ENCODE measurements at regions not wholly inside any gene's neighbourhood (a gene's known extent, or its start where the extent isn't known, plus 50 kb on each side); places are given as distances from the start of the nearest gene placed in this dataset.

DNA sequence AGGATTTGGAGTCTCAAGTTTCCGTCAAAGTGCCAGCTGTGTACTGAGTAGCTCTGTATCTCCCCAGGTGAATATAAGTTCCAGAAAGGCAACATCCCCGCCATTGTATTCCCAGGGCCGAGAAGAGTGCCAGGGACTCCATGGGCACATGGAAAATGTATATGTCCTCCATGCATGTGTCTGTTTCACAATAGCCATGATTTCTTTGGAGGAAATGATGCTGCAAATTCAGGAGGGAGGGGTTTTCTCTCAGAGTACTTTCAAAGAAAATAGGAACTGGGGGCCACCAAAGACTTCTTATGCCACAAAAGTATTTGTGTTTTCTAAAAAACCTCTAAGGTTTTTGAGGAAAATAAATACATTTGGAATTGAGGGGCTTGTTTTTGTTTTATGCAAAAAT is 524.6 kb downstream of the BNC2 start:
- TF ChIP-seq, protein P1, sequence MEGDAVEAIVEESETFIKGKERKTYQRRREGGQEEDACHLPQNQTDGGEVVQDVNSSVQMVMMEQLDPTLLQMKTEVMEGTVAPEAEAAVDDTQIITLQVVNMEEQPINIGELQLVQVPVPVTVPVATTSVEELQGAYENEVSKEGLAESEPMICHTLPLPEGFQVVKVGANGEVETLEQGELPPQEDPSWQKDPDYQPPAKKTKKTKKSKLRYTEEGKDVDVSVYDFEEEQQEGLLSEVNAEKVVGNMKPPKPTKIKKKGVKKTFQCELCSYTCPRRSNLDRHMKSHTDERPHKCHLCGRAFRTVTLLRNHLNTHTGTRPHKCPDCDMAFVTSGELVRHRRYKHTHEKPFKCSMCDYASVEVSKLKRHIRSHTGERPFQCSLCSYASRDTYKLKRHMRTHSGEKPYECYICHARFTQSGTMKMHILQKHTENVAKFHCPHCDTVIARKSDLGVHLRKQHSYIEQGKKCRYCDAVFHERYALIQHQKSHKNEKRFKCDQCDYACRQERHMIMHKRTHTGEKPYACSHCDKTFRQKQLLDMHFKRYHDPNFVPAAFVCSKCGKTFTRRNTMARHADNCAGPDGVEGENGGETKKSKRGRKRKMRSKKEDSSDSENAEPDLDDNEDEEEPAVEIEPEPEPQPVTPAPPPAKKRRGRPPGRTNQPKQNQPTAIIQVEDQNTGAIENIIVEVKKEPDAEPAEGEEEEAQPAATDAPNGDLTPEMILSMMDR (conservative IDR thresholded peaks at IDR 0.05; ENCODE audit: low read length), result no peak
- no peak overlapping the region for H3K4me3 ChIP-seq (ENCODE audit: low read length)
- no peak for DNase-seq (ENCODE audit: low read depth)

DNA sequence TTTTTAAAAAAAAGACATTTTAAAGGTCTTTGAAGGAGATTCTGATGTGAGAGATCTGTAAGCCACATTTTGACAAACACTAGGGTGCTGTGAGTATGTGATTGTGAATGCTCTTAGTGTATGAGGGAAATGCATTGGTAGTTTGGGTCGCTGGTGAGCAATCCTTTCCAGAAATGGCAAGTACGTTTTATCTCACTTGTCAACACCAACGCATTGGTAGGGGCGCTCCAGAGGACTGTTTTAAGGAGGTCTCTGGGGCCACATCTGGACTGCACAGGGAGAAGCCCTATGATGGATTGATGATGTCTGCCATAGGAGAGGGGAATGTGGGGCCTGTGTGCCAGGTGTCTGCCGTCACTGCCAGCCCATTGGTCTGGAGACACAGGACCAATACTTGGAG is 522.6 kb downstream of the BNC2 start:
- no peak for DNase-seq (ENCODE audit: low read depth)
- TF ChIP-seq, protein P1 (conservative IDR thresholded peaks at IDR 0.05; ENCODE audit: low read length), result no peak
- no peak overlapping the region for H3K4me3 ChIP-seq (ENCODE audit: low read length)

DNA sequence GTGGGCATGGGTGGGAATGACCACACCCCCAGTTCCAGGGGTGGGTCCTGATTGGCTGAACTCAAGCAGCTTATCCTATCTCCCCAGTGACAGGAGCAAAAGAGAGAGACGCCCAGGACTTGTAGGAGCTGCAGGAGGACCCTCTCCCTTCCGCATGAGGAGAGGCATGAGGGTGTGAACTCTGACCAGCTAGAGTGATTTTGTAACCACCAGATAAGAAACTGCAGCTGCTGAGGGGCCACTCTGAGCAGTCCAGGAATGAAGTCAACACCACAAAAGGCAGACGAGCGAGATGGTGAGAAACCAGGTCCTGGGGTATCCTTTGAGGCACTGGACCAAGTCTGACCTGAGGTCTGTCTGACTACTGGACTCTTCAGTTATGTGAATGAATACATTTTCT is 521.9 kb downstream of the BNC2 start:
- TF ChIP-seq, protein P1 (conservative IDR thresholded peaks at IDR 0.05; ENCODE audit: low read length), result no peak
- no peak overlapping the region for H3K4me3 ChIP-seq (ENCODE audit: low read length)
- DNase-seq (ENCODE audit: low read depth), result no peak

DNA sequence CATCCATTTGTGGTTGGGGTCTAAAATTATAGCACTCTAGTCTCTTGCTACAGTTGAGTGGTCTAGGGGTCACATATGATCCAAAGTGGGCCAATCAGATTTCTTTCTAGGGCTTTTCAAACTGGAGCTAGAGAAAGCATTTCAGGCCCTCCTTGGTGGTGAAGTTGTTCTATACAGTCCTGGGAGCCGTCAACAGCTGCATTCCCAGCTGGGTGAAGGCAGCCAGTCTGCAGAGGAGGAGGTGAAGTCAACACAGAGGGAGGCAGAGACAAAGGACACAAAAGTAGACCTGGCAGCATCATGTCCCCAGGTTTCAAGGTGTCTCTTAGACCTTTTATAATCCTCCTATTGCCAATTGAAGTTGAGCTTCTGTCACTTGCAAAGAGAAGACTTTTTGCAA is 518.2 kb downstream of the BNC2 start:
- TF ChIP-seq, protein P1 (conservative IDR thresholded peaks at IDR 0.05; ENCODE audit: low read length), result no peak
- no peak for DNase-seq (ENCODE audit: low read depth)
- no peak overlapping the region for H3K4me3 ChIP-seq (ENCODE audit: low read length)

DNA sequence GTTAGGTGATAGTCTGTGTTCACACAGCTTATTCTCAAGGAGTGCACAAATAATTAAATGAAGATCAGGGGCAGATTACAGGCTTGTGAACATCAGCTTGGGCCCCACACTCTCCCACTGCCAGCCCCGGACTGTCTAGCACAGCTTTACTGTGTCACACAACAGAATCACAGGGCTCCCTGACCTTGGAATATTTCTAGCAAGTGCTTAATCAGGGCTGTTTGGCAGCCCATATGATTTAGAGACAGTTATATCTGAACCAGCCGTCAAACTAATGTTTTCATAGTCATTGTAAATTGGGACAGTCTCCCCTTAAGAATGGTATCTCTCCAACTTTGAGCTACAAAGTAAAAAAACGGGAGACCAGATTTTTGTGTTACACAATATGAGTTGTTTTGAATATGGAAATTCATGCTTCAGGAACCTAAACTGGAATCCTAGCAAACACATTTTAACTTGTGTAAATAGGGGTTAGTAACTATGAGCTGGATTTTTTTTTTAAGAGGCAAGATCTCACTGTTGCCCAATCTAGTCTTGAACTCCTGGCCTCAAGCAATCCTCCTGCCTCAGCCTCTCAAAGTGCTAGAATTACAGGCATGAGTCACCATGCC is 517.6 kb downstream of the BNC2 start:
- peak; percentile 65 for DNase-seq (ENCODE audit: low read depth)
- TF ChIP-seq, protein P1 (conservative IDR thresholded peaks at IDR 0.05; ENCODE audit: low read length), result no peak
- no peak overlapping the region for H3K4me3 ChIP-seq (ENCODE audit: low read length)

DNA sequence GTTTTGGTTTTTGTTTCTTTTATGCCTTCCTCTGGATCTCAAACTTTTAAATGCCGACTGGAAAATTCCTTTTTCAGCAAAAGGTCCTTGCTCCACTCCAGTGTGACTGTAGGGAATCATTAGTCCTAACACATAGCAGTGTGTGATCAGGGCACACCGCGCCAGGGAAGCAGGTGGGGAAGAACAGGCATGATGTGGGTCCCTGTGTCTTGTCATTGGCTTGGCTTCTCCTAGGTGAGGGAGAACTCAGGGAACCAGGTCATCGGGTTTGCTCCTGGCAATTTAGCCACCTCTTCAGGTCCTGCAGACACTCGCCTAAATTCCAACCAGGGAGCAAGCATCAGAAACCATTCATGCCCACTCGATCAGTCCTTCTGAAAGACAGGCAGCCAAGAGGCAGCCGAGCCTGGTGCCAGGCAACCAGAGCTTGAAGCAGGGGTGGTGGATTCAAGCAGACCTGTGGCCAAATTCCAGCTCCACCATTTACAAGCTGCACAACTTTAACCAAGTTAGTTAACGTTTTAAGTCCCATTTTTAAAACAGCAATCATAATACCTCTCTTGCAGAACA is 514.2 kb downstream of the BNC2 start:
- TF ChIP-seq, protein P1 (conservative IDR thresholded peaks at IDR 0.05; ENCODE audit: low read length), result no peak
- H3K4me3 ChIP-seq (ENCODE audit: low read length), result no peak overlapping the region
- no peak for DNase-seq (ENCODE audit: low read depth)

DNA sequence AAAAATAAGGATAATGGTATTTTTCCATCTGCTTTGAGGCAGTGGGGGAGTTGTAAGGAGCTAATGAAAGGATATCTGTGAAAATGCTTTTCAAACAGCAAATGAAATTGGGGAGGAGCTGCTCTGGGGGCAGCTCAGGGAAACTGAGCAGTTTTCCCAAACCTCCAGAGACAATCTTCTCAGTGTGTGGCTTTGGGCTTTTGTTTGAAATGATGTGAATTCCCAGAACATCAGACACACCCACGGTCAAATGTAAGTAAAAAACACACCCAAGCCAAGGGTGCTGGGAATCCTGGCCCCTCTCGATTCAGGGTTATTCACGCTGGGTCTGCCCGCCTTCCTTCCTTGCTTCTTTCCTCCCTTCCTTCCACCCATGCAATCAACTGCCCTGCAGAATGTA is 512.6 kb downstream of the BNC2 start:
- TF ChIP-seq, protein P1 (conservative IDR thresholded peaks at IDR 0.05; ENCODE audit: low read length), result no peak
- DNase-seq (ENCODE audit: low read depth), result no peak
- no peak overlapping the region for H3K4me3 ChIP-seq (ENCODE audit: low read length)

All from AG10803 (cell line).